GM21423 (cell line): ENCODE measurements at regions not wholly inside any gene's neighbourhood (a gene's known extent, or its start where the extent isn't known, plus 50 kb on each side); places are given as distances from the start of the nearest gene placed in this dataset.

Source experiments
- ATAC-seq: cut with Tn5 transposase; IDR thresholded peaks from one replicate; pipeline ENCODE4 v1.9.1; 2021; ENCODE audit warnings: mild to moderate bottlenecking, moderate library complexity; ENCODE audit not compliant: unreplicated experiment

DNA sequence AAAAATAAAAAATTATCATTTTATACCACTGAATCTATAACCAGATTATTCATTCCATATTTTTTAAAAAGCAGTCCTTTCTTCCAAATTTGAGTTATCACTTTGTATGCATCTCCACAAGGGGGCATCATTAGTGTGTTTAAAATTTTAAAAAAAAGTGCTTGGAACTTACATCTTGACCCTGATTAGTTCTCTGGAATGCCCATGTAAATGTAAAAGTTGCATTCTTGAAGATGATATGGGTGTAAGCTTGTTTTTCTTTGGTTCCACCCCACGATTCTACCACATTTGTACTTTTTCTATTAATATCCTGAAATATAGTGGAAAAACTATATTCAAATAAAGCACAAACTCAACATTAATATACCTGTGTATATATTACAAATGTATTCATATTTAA is 144.9 kb downstream of the ELAPOR2 start:
- ATAC-seq: no peak
